ENCODE measurements at regions not wholly inside any gene's neighbourhood (a gene's known extent, or its start where the extent isn't known, plus 50 kb on each side); places are given as distances from the start of the nearest gene placed in this dataset.

GRCh38 chr4:115355329-115355728 lies 241.9 kb upstream of the NDST4 start:
- POLR2A ChIA-PET = no interaction called here
- no peaks in the 10 kb centered on the region for H3K4me1 Mint-ChIP-seq

DNA sequence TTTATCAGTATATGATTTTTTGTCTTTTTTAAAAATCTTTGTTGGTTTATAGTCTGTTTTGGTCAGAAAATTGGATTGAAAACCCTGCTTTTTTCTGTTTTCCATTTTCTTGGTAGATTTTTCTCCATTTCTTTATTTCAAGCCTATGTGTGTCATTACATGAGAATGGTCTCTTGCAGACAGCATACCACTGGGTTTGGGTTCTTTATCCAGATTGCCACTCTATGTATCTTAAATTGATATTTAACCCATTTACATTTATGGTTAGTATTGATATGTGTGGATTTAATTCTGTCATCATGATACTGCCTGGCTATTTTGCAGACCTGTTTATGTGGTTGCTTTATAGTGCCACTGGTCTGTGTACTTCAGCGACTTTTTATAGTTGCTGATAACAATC lies 239.9 kb upstream of the NDST4 start:
- intact Hi-C loops (cut with micrococcal nuclease) = no loop called here
- Mint-ChIP-seq H3K27me3 (no peaks in the 10 kb centered on the region), H3K9me3 (peaks cover 17% of the 10 kb centered on the region), H3K4me1 (no peaks in the 10 kb centered on the region), H3K4me3 (no peak overlapping the region), H3K27ac (no peak overlapping the region), H3K36me3 (ENCODE audit: low read depth) (no peaks in the 10 kb centered on the region)
- no peak for ATAC-seq (ENCODE audit: low read depth)
- CTCF ChIA-PET = no interaction called here
- DNase-seq = no peak
- POLR2A ChIA-PET = no interaction called here
- TF ChIP-seq, protein P1, sequence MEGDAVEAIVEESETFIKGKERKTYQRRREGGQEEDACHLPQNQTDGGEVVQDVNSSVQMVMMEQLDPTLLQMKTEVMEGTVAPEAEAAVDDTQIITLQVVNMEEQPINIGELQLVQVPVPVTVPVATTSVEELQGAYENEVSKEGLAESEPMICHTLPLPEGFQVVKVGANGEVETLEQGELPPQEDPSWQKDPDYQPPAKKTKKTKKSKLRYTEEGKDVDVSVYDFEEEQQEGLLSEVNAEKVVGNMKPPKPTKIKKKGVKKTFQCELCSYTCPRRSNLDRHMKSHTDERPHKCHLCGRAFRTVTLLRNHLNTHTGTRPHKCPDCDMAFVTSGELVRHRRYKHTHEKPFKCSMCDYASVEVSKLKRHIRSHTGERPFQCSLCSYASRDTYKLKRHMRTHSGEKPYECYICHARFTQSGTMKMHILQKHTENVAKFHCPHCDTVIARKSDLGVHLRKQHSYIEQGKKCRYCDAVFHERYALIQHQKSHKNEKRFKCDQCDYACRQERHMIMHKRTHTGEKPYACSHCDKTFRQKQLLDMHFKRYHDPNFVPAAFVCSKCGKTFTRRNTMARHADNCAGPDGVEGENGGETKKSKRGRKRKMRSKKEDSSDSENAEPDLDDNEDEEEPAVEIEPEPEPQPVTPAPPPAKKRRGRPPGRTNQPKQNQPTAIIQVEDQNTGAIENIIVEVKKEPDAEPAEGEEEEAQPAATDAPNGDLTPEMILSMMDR (IDR thresholded peaks at IDR 0.05) = no peak

More at GRCh38 chr4:115355329-115355728, 241.9 kb upstream of the NDST4 start:
- Mint-ChIP-seq H3K27me3 (no peaks in the 10 kb centered on the region), H3K27ac (no peak overlapping the region), H3K4me3 (no peak overlapping the region), H3K9me3 (peaks cover 17% of the 10 kb centered on the region), H3K36me3 (ENCODE audit: low read depth) (no peaks in the 10 kb centered on the region)
- intact Hi-C loops (cut with micrococcal nuclease) = no loop called here
- DNase-seq (no peak), ATAC-seq (ENCODE audit: low read depth) (no peak)
- CTCF ChIA-PET = no interaction called here
- TF ChIP-seq, protein P1 (IDR thresholded peaks at IDR 0.05) = no peak

DNA sequence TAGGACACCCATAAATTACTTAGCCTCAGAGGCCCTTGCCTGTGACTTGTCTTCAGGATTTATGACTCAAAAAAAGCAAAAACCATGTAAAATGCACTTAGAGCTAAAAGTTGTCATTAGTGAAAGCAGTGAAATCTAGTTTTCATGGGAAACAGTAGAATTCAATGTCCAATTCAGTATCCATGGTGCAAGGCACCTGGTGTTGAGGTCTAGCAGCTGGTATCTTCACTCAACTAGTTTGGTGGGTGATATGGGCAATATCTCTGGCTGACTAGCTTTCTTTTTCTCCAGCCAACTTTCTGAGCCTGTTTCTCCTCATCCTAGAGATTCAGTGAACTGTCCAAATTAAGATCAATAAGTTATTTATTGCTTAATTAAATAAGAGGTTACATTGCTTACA lies 229.8 kb upstream of the NDST4 start:
- TF ChIP-seq, protein P1 (IDR thresholded peaks at IDR 0.05) = no peak
- no peak overlapping the region for H3K4me3 Mint-ChIP-seq
- ATAC-seq (ENCODE audit: low read depth) (no peak), DNase-seq (no peak)
- no peaks in the 10 kb centered on the region for H3K27me3 Mint-ChIP-seq
- intact Hi-C loops (cut with micrococcal nuclease) = no loop called here
- ChIA-PET POLR2A (no interaction called here), CTCF (no interaction called here)
- H3K9me3 Mint-ChIP-seq = no peaks in the 10 kb centered on the region
- H3K4me1 Mint-ChIP-seq = no peaks in the 10 kb centered on the region
- H3K36me3 Mint-ChIP-seq (ENCODE audit: low read depth) = no peaks in the 10 kb centered on the region
- H3K27ac Mint-ChIP-seq = no peak overlapping the region

- Mint-ChIP-seq H3K27me3 (no peaks in the 10 kb centered on the region), H3K36me3 (ENCODE audit: low read depth) (no peaks in the 10 kb centered on the region), H3K9me3 (no peaks in the 10 kb centered on the region), H3K4me1 (no peaks in the 10 kb centered on the region), H3K27ac (no peak overlapping the region), H3K4me3 (no peak overlapping the region)
- POLR2A ChIA-PET = no interaction called here
- CTCF ChIA-PET = interaction anchor here (0.6 kb wide), 1 partner anchor 8 kb away, joined by 3 read pairs; no protein-coding TSS in a partner anchor
- TF ChIP-seq, protein P1 (IDR thresholded peaks at IDR 0.05) = no peak
- DNase-seq = no peak
- intact Hi-C loops (cut with micrococcal nuclease) = no loop called here
- ATAC-seq (ENCODE audit: low read depth) = no peak
Observed at GRCh38 chr4:115334736-115335411, 221.5 kb upstream of the NDST4 start.

DNA sequence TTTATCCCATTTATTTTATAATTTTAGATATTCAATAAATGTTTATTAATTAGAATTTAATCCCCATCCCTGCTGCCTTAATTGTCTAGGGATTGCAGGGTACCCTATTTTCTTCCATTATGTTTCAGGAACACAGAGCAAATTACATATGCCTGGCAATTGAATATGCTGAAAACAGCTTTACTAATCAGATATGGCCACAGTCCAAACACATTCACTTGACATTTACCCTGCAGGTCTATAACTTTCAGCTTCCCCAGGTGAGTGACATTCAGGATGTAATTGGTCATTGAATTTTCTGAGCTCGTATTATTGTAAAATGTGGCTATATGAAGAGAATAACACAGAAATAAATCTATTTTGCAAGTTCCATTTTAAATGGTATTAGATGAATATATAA lies 218.7 kb upstream of the NDST4 start:
- intact Hi-C loops (cut with micrococcal nuclease) = no loop called here
- no peaks in the 10 kb centered on the region for H3K9me3 Mint-ChIP-seq
- H3K36me3 Mint-ChIP-seq (ENCODE audit: low read depth) = no peaks in the 10 kb centered on the region
- ChIA-PET CTCF (no interaction called here), POLR2A (no interaction called here)
- ATAC-seq (ENCODE audit: low read depth) (no peak), DNase-seq (no peak)
- TF ChIP-seq, protein P1 (IDR thresholded peaks at IDR 0.05) = no peak
- H3K4me3 Mint-ChIP-seq = no peak overlapping the region
- H3K4me1 Mint-ChIP-seq = no peaks in the 10 kb centered on the region
- H3K27ac Mint-ChIP-seq = no peak overlapping the region
- H3K27me3 Mint-ChIP-seq = no peaks in the 10 kb centered on the region
